GM18858 (cell line): ENCODE measurements at regions not wholly inside any gene's neighbourhood (a gene's known extent, or its start where the extent isn't known, plus 50 kb on each side); places are given as distances from the start of the nearest gene placed in this dataset.
"Not testable (repeated sequence)": the region's sequence is repeated elsewhere in the genome, so short reads cannot be mapped to it uniquely, and the experiment has no call there.

Experiments
- ATAC-seq: cut with Tn5 transposase; IDR thresholded peaks from one replicate; pipeline ENCODE4 v1.9.1; 2021; ENCODE audit not compliant: unreplicated experiment

GRCh38 chr2:122266636-122267035 lies 511.2 kb downstream of the TSN start:
- ATAC-seq, result no peak

GRCh38 chr2:122267947-122268346 lies 512.5 kb downstream of the TSN start:
- ATAC-seq, result no peak

GRCh38 chr2:122273785-122274419 lies 518.5 kb downstream of the TSN start:
- ATAC-seq, result no peak

- ATAC-seq, result no peak
Observed at GRCh38 chr2:122277956-122278355, 522.5 kb downstream of the TSN start.

- no peak for ATAC-seq
Observed at GRCh38 chr2:122300758-122301157, 545.3 kb downstream of the TSN start.

- ATAC-seq, result no peak
Observed at GRCh38 chr2:122307763-122308162, 552.3 kb downstream of the TSN start.

- ATAC-seq, result no peak
Observed at GRCh38 chr2:122315306-122315705, 559.9 kb downstream of the TSN start.

- ATAC-seq, result no peak
Observed at GRCh38 chr2:122319539-122320132, 564.2 kb downstream of the TSN start.

GRCh38 chr2:122322815-122323214 lies 567.4 kb downstream of the TSN start:
- no peak for ATAC-seq

GRCh38 chr2:122323927-122324326 lies 568.5 kb downstream of the TSN start:
- no peak for ATAC-seq

GRCh38 chr2:122326471-122326870 lies 571.0 kb downstream of the TSN start:
- no peak for ATAC-seq

GRCh38 chr2:122328816-122329215 lies 573.4 kb downstream of the TSN start:
- no peak for ATAC-seq

- ATAC-seq, result no peak
Observed at GRCh38 chr2:122329278-122329677, 573.8 kb downstream of the TSN start.

- ATAC-seq, result no peak
Observed at GRCh38 chr2:122333932-122334331, 578.5 kb downstream of the TSN start.

- no peak for ATAC-seq
Observed at GRCh38 chr2:122338000-122338399, 582.5 kb downstream of the TSN start.

GRCh38 chr2:122340246-122340645 lies 584.8 kb downstream of the TSN start:
- ATAC-seq, result peak; percentile 99

- ATAC-seq, result no peak
Observed at GRCh38 chr2:122341007-122341406, 585.6 kb downstream of the TSN start.

GRCh38 chr2:122352151-122352550 lies 596.7 kb downstream of the TSN start:
- ATAC-seq, result not testable (repeated sequence)

- no peak for ATAC-seq
Observed at GRCh38 chr2:122357998-122358397, 602.5 kb downstream of the TSN start.

- no peak for ATAC-seq
Observed at GRCh38 chr2:122358729-122359128, 603.3 kb downstream of the TSN start.

GRCh38 chr2:122363885-122364284 lies 608.4 kb downstream of the TSN start:
- no peak for ATAC-seq

- ATAC-seq, result no peak
Observed at GRCh38 chr2:122366427-122366826, 611.0 kb downstream of the TSN start.
